ENCODE measurements at regions not wholly inside any gene's neighbourhood (a gene's known extent, or its start where the extent isn't known, plus 50 kb on each side); places are given as distances from the start of the nearest gene placed in this dataset.

- Histone ChIP-seq H3K9me3 (no peaks in the 10 kb centered on the region), H3K27me3 (no peaks in the 10 kb centered on the region)
- intact Hi-C loops (cut with DNase I), result no loop called here
Measured at GRCh38 chr1:82319546-82319945, 518.8 kb downstream of the ADGRL2 start.

GRCh38 chr1:82318921-82319320 lies 518.2 kb downstream of the ADGRL2 start:
- no peak for TF ChIP-seq CTCF (IDR thresholded peaks at IDR 0.05)
- Histone ChIP-seq H3K4me3 (no peak overlapping the region), H3K36me3 (no peaks in the 10 kb centered on the region), H3K27me3 (no peaks in the 10 kb centered on the region), H3K4me1 (no peaks in the 10 kb centered on the region), H3K9me3 (no peaks in the 10 kb centered on the region), H3K27ac (no peak overlapping the region)
- intact Hi-C loops (cut with DNase I), result no loop called here
- WGBS, 2 donors, result 70 to 87% methylated on average over 2 of the region's 2 CpGs
- ATAC-seq (no peak), DNase-seq (no peak)

More at GRCh38 chr1:82319546-82319945, 518.8 kb downstream of the ADGRL2 start:
- TF ChIP-seq CTCF (IDR thresholded peaks at IDR 0.05), result no peak
- H3K36me3 ChIP-seq, result no peaks in the 10 kb centered on the region
- no peak overlapping the region for H3K27ac ChIP-seq
- H3K4me1 ChIP-seq, result no peaks in the 10 kb centered on the region
- no peak for ATAC-seq
- no peak overlapping the region for H3K4me3 ChIP-seq
- DNase-seq, result no peak

- no peak for DNase-seq
- intact Hi-C loops (cut with DNase I), result no loop called here
- ATAC-seq, result no peak
- Histone ChIP-seq H3K27me3 (no peaks in the 10 kb centered on the region), H3K9me3 (no peaks in the 10 kb centered on the region), H3K4me1 (no peaks in the 10 kb centered on the region), H3K27ac (no peak overlapping the region), H3K4me3 (no peak overlapping the region), H3K36me3 (no peaks in the 10 kb centered on the region)
- no peak for TF ChIP-seq CTCF (IDR thresholded peaks at IDR 0.05)
Measured at GRCh38 chr1:82318265-82318664, 517.5 kb downstream of the ADGRL2 start.

GRCh38 chr1:82317671-82318070 lies 516.9 kb downstream of the ADGRL2 start:
- 85 to 94% methylated on average over 1 of the region's 1 CpG for WGBS, 2 donors
- Histone ChIP-seq H3K27me3 (no peaks in the 10 kb centered on the region), H3K4me3 (no peak overlapping the region), H3K4me1 (no peaks in the 10 kb centered on the region), H3K27ac (no peak overlapping the region), H3K36me3 (no peaks in the 10 kb centered on the region), H3K9me3 (no peaks in the 10 kb centered on the region)
- intact Hi-C loops (cut with DNase I), result no loop called here
- ATAC-seq, result no peak
- no peak for DNase-seq
- no peak for TF ChIP-seq CTCF (IDR thresholded peaks at IDR 0.05)

DNA sequence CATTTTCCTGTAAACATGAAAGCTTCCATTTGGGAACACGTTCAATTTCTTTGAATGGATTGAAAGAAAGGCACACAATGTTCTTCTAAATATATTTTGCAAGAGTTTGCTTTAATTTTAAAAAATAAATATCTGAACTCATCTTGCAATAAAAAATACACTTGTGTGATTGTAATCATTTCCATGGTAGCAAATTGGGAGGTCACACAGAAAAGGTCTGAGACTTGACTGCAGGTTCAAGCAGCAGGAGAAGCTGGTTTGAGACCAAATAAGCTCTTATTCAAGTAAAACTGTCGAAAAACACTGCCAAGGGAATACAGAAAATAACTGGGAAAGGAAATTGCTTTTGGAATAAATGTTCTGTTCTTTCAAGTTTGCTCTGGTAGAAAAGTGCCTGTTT lies 498.9 kb downstream of the ADGRL2 start:
- no peak for TF ChIP-seq CTCF (IDR thresholded peaks at IDR 0.05)
- Histone ChIP-seq H3K4me3 (no peak overlapping the region), H3K36me3 (no peaks in the 10 kb centered on the region), H3K9me3 (peaks cover 0 to 4% (median 0%) of the 10 kb centered on the region in 11 donors), H3K4me1 (no peaks in the 10 kb centered on the region), H3K27ac (peak overlapping the region in 1 of 10 donors; percentile 10), H3K27me3 (no peaks in the 10 kb centered on the region)
- 58% methylated on average over 2 of the region's 2 CpGs for WGBS, 2 donors
- DNase-seq (no peak), ATAC-seq (no peak)
- intact Hi-C loops (cut with DNase I), result no loop called here
